ENCODE measurements at regions not wholly inside any gene's neighbourhood (a gene's known extent, or its start where the extent isn't known, plus 50 kb on each side); places are given as distances from the start of the nearest gene placed in this dataset.

GRCh38 chr13:44803390-44803789 lies 185.9 kb downstream of the NUFIP1 start:
- TF ChIP-seq EZH2 (IDR thresholded peaks at IDR 0.05; ENCODE audit: borderline replicate concordance, low read depth, low read length, severe bottlenecking) (no peak), CTCF (IDR thresholded peaks at IDR 0.05; ENCODE audit: borderline replicate concordance, extremely low read depth, low read length, poor library complexity, severe bottlenecking) (no peak)
